ENCODE measurements at regions not wholly inside any gene's neighbourhood (a gene's known extent, or its start where the extent isn't known, plus 50 kb on each side); places are given as distances from the start of the nearest gene placed in this dataset.
A peak's percentile ranks its signal among the peaks of the same experiment; 100 is the strongest.

DNA sequence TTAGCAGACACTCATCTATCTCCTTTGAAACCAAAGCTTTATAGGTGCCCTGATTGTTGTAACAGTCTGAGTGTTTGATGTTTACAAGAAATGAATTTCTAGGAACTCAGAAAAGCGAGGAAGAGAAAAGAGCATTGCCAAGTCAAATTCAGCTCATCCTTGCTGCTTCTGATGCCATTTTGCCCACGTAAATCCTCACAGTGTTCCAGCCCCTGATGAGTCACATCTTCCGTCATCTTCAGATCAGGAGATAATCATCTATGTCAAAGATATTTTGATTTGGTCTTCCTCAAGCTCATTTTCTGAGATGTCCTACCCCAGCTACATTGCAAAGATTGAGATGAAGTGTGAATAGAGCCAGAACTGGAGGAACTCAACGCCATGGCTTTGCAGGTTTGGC is 426.2 kb downstream of the BMP2 start:
- TF ChIP-seq, protein P1, sequence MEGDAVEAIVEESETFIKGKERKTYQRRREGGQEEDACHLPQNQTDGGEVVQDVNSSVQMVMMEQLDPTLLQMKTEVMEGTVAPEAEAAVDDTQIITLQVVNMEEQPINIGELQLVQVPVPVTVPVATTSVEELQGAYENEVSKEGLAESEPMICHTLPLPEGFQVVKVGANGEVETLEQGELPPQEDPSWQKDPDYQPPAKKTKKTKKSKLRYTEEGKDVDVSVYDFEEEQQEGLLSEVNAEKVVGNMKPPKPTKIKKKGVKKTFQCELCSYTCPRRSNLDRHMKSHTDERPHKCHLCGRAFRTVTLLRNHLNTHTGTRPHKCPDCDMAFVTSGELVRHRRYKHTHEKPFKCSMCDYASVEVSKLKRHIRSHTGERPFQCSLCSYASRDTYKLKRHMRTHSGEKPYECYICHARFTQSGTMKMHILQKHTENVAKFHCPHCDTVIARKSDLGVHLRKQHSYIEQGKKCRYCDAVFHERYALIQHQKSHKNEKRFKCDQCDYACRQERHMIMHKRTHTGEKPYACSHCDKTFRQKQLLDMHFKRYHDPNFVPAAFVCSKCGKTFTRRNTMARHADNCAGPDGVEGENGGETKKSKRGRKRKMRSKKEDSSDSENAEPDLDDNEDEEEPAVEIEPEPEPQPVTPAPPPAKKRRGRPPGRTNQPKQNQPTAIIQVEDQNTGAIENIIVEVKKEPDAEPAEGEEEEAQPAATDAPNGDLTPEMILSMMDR (IDR thresholded peaks at IDR 0.05; ENCODE audit: insufficient read depth, low read depth, low read length) = no peak
- no peak overlapping the region for H3K4me3 ChIP-seq (ENCODE audit: low read depth, low read length)
- DNase-seq (ENCODE audit: low read depth) = peak; percentile 2

DNA sequence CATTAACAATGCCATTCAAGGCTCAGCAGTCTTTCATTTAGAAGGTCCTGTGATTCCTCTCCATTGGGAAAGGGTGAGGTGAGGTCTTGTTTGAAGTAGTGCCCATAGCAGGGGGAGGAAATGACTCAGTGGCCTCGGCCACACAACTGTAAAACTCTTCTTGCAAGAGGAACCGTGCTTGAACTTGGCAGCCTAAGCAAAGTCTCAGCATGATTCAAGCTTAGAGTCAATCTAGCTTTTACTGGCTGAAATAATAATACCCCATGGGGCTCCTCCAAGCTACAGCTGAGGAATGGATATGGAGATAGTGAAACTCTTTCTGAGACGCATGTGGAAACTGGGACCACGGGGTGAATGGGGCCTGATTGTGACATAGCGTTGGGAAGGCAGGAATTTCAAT is 428.2 kb downstream of the BMP2 start:
- peak; percentile 63 for DNase-seq (ENCODE audit: low read depth)
- no peak overlapping the region for H3K4me3 ChIP-seq (ENCODE audit: low read depth, low read length)

DNA sequence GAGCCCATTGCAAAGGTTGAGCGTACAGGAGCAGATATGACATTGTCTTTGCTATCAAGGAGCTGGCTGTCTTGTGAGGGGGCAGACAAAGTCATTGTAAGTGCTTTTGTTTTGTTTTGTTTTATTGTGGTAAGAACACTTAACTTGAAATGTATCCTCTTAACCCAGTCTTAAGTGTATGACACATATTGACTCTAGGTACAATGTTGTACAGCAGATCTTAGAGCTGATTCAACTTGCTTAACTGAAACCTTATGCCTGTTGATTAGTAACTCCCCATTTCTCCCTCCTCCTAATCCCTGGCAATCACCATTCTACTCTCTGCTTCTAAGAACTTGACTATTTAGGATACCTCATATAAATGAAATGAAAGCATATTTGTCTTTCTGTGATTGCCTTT is 429.0 kb downstream of the BMP2 start:
- TF ChIP-seq, protein P1 (IDR thresholded peaks at IDR 0.05; ENCODE audit: insufficient read depth, low read depth, low read length) = no peak
- no peak overlapping the region for H3K4me3 ChIP-seq (ENCODE audit: low read depth, low read length)
- DNase-seq (ENCODE audit: low read depth) = peak; percentile 0

More for the DNA sequence above, 428.2 kb downstream of the BMP2 start:
- TF ChIP-seq, protein P1 (IDR thresholded peaks at IDR 0.05; ENCODE audit: insufficient read depth, low read depth, low read length) = no peak

DNA sequence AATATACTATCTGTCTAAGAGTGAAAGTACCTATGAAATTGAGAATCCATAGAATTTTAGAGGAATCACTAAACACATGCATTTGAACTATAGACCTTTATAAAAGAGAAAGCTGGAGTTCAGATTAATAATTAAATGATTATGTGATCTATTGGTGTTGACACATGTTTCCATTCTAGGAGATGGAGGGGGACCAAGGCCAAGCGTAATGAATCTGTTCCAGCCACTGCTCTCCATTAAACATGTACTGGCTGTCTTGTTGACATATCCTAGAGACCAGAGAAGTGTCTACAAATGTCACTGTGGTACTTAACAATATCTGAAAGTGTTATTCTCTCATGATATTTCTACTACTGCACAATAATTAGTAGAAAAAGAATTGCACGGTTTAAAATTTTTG is 432.4 kb downstream of the BMP2 start:
- TF ChIP-seq, protein P1 (IDR thresholded peaks at IDR 0.05; ENCODE audit: insufficient read depth, low read depth, low read length) = no peak
- H3K4me3 ChIP-seq (ENCODE audit: low read depth, low read length) = no peak overlapping the region
- DNase-seq (ENCODE audit: low read depth) = no peak

DNA sequence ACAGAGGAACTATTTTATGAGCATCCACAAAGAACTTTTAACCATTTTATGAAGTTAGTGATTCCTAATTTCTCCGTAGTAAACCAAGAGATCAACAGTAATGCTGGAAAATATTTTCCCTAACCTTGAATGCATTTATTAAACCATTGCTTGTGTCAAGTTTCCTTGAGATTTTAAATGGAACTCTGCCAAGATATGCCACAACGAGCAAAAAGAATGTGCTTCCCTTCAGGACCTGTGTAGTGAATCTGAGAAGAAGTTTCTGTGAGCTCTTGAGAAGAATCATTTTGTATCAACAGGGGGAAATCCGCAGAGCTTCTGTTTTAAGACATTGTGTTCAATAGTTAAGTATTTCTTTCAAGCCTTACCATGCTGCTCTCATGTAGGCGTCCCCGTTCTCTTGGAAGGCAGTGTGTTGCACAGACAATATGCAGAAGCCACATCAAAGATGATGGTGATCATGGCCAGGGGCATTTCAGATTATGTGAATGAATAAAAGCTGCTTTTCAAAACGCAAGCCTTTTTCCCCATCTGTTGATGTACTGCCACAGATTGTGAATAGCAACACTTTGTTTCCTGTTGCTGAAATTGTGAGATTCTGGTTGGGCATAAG is 439.8 kb downstream of the BMP2 start:
- no peak for DNase-seq (ENCODE audit: low read depth)
- no peak overlapping the region for H3K4me3 ChIP-seq (ENCODE audit: low read depth, low read length)
- TF ChIP-seq, protein P1 (IDR thresholded peaks at IDR 0.05; ENCODE audit: insufficient read depth, low read depth, low read length) = no peak

DNA sequence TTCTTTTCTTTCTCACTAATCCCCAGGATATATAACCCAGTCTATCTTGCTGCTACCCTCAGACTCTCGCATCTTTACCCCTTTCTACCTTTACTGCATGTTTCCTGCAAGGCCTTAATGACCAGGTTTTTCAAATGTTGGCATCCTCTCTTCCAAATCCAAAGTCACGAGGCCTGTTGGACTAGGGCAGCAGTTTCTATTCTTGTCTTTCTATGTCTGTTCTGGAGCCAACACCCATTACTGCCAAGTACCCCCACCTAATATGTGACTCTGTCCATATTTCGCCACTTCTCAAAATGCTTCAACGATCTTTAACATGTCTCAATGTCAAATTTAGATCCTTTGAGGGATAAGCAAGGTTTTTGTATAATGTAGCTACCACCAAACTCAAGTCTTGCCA is 443.4 kb downstream of the BMP2 start:
- DNase-seq (ENCODE audit: low read depth) = no peak
- TF ChIP-seq, protein P1 (IDR thresholded peaks at IDR 0.05; ENCODE audit: insufficient read depth, low read depth, low read length) = no peak
- H3K4me3 ChIP-seq (ENCODE audit: low read depth, low read length) = no peak overlapping the region
